Neural progenitor cell (in vitro differentiated cells): ENCODE measurements at regions not wholly inside any gene's neighbourhood (a gene's known extent, or its start where the extent isn't known, plus 50 kb on each side); places are given as distances from the start of the nearest gene placed in this dataset.

Experiments
- DNase-seq: peaks from one replicate; pipeline ENCODE4 v3.0.0-alpha.2; 2016; ENCODE audit warnings: low spot score
- H2AFZ ChIP-seq: fragments of 200-600 bp; sonication (generic); replicated peaks from 2 replicates; pipeline ENCODE4 v1.6.1; 2016; ENCODE audit warnings: antibody characterized with exemption
- H3F3A ChIP-seq: fragments of 200-600 bp; sonication (generic); 2 replicates; pipeline ENCODE4 v1.6.1; 2016; ENCODE audit warnings: antibody characterized with exemption, low read depth
- H3K27ac ChIP-seq: fragments of 200-600 bp; sonication (generic); 2 replicates; pipeline ENCODE4 v1.5.1; 2016; ENCODE audit warnings: mild to moderate bottlenecking
- H3K27me3 ChIP-seq: fragments of 200-600 bp; sonication (generic); 2 replicates; pipeline ENCODE4 v1.6.1; 2016; ENCODE audit warnings: mild to moderate bottlenecking, moderate library complexity
- H3K36me3 ChIP-seq: fragments of 200-600 bp; sonication (generic); 2 replicates; pipeline ENCODE4 v1.5.1; 2016
- H3K4me1 ChIP-seq: fragments of 200-600 bp; sonication (generic); 2 replicates; pipeline ENCODE4 v1.6.1; 2016; ENCODE audit warnings: mixed run types
- H3K4me2 ChIP-seq: fragments of 200-600 bp; sonication (generic); 2 replicates; pipeline ENCODE4 v1.6.1; 2016
- H3K4me3 ChIP-seq: fragments of 200-600 bp; sonication (generic); 2 replicates; pipeline ENCODE4 v1.5.1; 2016
- H3K79me2 ChIP-seq: fragments of 200-600 bp; sonication (generic); 2 replicates; pipeline ENCODE4 v1.6.1; 2016; ENCODE audit warnings: low read depth
- H3K9ac ChIP-seq: fragments of 200-600 bp; sonication (generic); 2 replicates; pipeline ENCODE4 v1.6.1; 2016
- H3K9me3 ChIP-seq: fragments of 200-600 bp; sonication (generic); 2 replicates; pipeline ENCODE4 v1.5.1; 2016; ENCODE audit warnings: low read depth
- H4K20me1 ChIP-seq: fragments of 200-600 bp; sonication (generic); 2 replicates; pipeline ENCODE4 v1.6.1; 2016; ENCODE audit warnings: low read depth
- H3K27ac Mint-ChIP-seq: 3 replicates; pipeline ENCODE4 v1.8.0; 2021; ENCODE audit warnings: mixed read lengths
- H3K27me3 Mint-ChIP-seq: 2 replicates; pipeline ENCODE4 v1.8.0; 2022; ENCODE audit warnings: low read depth, mild to moderate bottlenecking, inconsistent platforms, moderate library complexity, mixed read lengths; ENCODE audit not compliant: insufficient read depth
- H3K36me3 Mint-ChIP-seq: 3 replicates; pipeline ENCODE4 v1.8.0; 2021; ENCODE audit warnings: mixed read lengths
- H3K4me1 Mint-ChIP-seq: 3 replicates; pipeline ENCODE4 v1.8.0; 2021; ENCODE audit warnings: mixed read lengths
- H3K4me3 Mint-ChIP-seq: 3 replicates; pipeline ENCODE4 v1.8.0; 2021; ENCODE audit warnings: mild to moderate bottlenecking, moderate library complexity, mixed read lengths
- H3K9me3 Mint-ChIP-seq: 3 replicates; pipeline ENCODE4 v1.8.0; 2020; ENCODE audit warnings: mixed read lengths
- CTCF ChIP-seq: fragments of 200-600 bp; sonication (generic); IDR thresholded peaks from 2 replicates; pipeline ENCODE4 v1.5.1; 2017; ENCODE audit warnings: antibody characterized with exemption, mild to moderate bottlenecking
- EZH2 ChIP-seq: fragments of 200-600 bp; sonication (generic); IDR thresholded peaks from 2 replicates; pipeline ENCODE4 v1.6.1; 2017; ENCODE audit warnings: antibody characterized with exemption, mild to moderate bottlenecking, moderate library complexity
- EZH2phosphoT487 ChIP-seq: fragments of 200-600 bp; sonication (generic); IDR thresholded peaks from 2 replicates; pipeline ENCODE4 v1.6.1; 2017; ENCODE audit warnings: antibody characterized with exemption

DNA sequence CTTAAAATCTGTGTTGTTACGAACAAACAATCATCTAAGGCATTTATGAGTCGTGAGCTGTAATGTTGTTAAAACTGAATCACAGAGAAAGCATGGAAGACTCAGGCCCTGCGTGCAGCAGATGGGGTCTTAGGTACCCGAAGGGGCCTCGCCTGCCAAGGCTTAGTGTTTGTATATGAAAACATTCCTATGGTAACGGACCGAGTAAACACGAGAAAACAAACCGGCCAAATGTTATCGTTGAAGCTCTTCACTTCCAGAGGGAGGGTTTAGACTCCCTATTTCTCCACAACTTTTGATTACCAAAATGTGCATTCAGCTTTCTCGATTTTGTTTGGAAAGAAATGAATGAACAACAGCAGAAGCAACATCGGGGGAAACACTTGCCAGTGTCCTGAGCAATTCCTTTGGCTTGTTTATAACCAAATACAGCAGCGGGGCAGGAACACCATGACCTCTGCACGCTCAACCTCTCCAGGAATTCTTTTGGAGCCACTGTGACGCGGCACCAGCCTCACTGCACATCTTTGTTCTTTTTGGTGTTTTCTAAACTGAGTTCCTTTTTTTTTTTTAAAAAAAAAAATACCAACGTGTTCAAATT, 121.6 kb upstream of the KLF6 start:
- no peaks in the 10 kb centered on the region for H3F3A ChIP-seq
- H2AFZ ChIP-seq = no peak overlapping the region
- Mint-ChIP-seq H3K4me3 (no peak overlapping the region), H3K27me3 (peaks cover 2% of the 10 kb centered on the region), H3K27ac (no peak overlapping the region), H3K36me3 (no peaks in the 10 kb centered on the region), H3K4me1 (peaks cover 3% of the 10 kb centered on the region), H3K9me3 (peaks cover 2% of the 10 kb centered on the region)
- no peak for TF ChIP-seq CTCF
- TF ChIP-seq EZH2 = no peak
- no peak for TF ChIP-seq EZH2phosphoT487
- no peaks in the 10 kb centered on the region for H3K36me3 ChIP-seq
- no peaks in the 10 kb centered on the region for H3K79me2 ChIP-seq
- no peak for DNase-seq
- peaks cover under 1% of the 10 kb centered on the region for H3K4me1 ChIP-seq
- H3K4me2 ChIP-seq = no peak overlapping the region
- H3K4me3 ChIP-seq = no peak overlapping the region
- no peaks in the 10 kb centered on the region for H3K9me3 ChIP-seq
- H3K27ac ChIP-seq = no peak overlapping the region
- H3K9ac ChIP-seq = no peak overlapping the region
- H4K20me1 ChIP-seq = no peaks in the 10 kb centered on the region
- no peaks in the 10 kb centered on the region for H3K27me3 ChIP-seq

- Histone ChIP-seq H3K36me3 (no peaks in the 10 kb centered on the region), H3K27ac (no peak overlapping the region), H4K20me1 (no peaks in the 10 kb centered on the region), H3F3A (no peaks in the 10 kb centered on the region), H3K9ac (no peak overlapping the region), H2AFZ (peak overlapping the region; percentile 34), H3K4me2 (no peak overlapping the region), H3K9me3 (no peaks in the 10 kb centered on the region), H3K79me2 (no peaks in the 10 kb centered on the region), H3K4me1 (no peaks in the 10 kb centered on the region), H3K27me3 (no peaks in the 10 kb centered on the region), H3K4me3 (no peak overlapping the region)
- peaks cover 2% of the 10 kb centered on the region for H3K9me3 Mint-ChIP-seq
- DNase-seq = no peak
- H3K4me1 Mint-ChIP-seq = peaks cover 3% of the 10 kb centered on the region
- H3K27me3 Mint-ChIP-seq = peaks cover under 1% of the 10 kb centered on the region
- peak overlapping the region; percentile 22 for H3K27ac Mint-ChIP-seq
- no peaks in the 10 kb centered on the region for H3K36me3 Mint-ChIP-seq
- TF ChIP-seq EZH2 = no peak
- no peak for TF ChIP-seq CTCF
- TF ChIP-seq EZH2phosphoT487 = no peak
- no peak overlapping the region for H3K4me3 Mint-ChIP-seq
These were observed 119.5 kb upstream of the KLF6 start for GRCh38 chr10:3904419-3904960.

DNA sequence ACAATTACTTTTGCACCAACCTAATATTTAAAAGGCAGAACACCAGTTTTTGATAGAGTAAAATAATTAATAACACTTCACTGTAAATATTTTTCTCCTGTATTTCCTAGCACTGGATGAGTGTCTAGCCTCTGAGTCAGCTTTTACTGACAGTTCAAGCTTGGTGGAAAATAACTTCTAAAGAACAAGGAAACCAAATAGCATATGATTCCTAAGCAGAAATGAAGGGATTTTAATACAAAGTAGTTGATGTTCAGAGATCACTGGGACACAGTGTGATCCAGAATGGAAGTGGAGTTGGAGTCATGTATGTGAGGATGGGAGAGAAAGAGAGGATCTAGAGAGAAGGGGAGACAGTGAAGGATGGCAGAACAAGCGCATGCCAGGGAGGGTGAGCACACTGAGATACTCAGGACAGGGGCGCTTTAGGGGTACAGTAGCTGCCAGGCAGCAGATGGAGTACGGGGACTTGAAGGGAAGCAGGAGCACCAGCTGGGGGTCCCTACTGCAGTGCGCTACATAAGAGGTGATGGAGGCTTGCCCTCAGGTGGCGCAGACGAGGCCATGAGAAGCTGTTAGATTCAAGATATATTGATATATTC, 117.9 kb upstream of the KLF6 start:
- peaks cover 3% of the 10 kb centered on the region for H3K4me1 Mint-ChIP-seq
- H3K36me3 Mint-ChIP-seq = no peaks in the 10 kb centered on the region
- H3F3A ChIP-seq = no peaks in the 10 kb centered on the region
- H3K9me3 ChIP-seq = no peaks in the 10 kb centered on the region
- no peaks in the 10 kb centered on the region for H4K20me1 ChIP-seq
- TF ChIP-seq CTCF (no peak), EZH2 (no peak), EZH2phosphoT487 (no peak)
- no peak overlapping the region for H3K9ac ChIP-seq
- H3K4me3 Mint-ChIP-seq = no peak overlapping the region
- no peaks in the 10 kb centered on the region for H3K36me3 ChIP-seq
- no peaks in the 10 kb centered on the region for H3K27me3 Mint-ChIP-seq
- H3K4me2 ChIP-seq = no peak overlapping the region
- DNase-seq = no peak
- no peak overlapping the region for H3K4me3 ChIP-seq
- no peak overlapping the region for H3K27ac ChIP-seq
- no peak overlapping the region for H2AFZ ChIP-seq
- H3K27ac Mint-ChIP-seq = no peak overlapping the region
- no peaks in the 10 kb centered on the region for H3K4me1 ChIP-seq
- H3K79me2 ChIP-seq = no peaks in the 10 kb centered on the region
- no peaks in the 10 kb centered on the region for H3K27me3 ChIP-seq
- H3K9me3 Mint-ChIP-seq = peaks cover 2% of the 10 kb centered on the region
